ENCODE measurements at regions not wholly inside any gene's neighbourhood (a gene's known extent, or its start where the extent isn't known, plus 50 kb on each side); places are given as distances from the start of the nearest gene placed in this dataset.

DNA sequence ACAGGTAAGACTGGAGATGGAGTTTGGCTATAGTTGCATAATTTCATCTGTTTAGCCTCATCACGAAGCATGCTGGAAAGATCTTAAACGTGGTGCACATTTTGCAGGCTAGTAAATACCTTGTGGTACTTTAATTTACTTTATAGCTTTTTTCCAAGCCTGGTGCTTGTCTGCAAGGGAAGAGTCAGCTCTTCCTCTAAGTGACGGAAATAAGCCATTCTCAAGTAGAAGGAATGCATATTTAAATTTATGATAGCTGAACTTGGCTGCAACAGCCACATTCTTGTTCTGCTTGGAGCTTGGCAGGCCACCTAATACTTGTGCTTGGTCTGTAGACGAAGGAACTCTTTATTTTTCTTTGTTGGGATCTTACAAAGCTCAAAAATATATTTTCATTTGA lies 188.0 kb upstream of the PIK3R1 start:
- TF ChIP-seq, protein P1, sequence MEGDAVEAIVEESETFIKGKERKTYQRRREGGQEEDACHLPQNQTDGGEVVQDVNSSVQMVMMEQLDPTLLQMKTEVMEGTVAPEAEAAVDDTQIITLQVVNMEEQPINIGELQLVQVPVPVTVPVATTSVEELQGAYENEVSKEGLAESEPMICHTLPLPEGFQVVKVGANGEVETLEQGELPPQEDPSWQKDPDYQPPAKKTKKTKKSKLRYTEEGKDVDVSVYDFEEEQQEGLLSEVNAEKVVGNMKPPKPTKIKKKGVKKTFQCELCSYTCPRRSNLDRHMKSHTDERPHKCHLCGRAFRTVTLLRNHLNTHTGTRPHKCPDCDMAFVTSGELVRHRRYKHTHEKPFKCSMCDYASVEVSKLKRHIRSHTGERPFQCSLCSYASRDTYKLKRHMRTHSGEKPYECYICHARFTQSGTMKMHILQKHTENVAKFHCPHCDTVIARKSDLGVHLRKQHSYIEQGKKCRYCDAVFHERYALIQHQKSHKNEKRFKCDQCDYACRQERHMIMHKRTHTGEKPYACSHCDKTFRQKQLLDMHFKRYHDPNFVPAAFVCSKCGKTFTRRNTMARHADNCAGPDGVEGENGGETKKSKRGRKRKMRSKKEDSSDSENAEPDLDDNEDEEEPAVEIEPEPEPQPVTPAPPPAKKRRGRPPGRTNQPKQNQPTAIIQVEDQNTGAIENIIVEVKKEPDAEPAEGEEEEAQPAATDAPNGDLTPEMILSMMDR (IDR thresholded peaks at IDR 0.05), result no peak
- no peak for TF ChIP-seq POLR2A (IDR thresholded peaks at IDR 0.05)

Measured in uterus (tissue), 2 donors.